Endodermal cell (in vitro differentiated cells): ENCODE measurements at regions not wholly inside any gene's neighbourhood (a gene's known extent, or its start where the extent isn't known, plus 50 kb on each side); places are given as distances from the start of the nearest gene placed in this dataset.

Source experiments
- DNase-seq: peaks from one replicate; pipeline ENCODE4 v3.0.0-alpha.2; 2017
- H3K27ac ChIP-seq: 2 replicates; pipeline ENCODE4 v1.5.1; 2013; ENCODE audit warnings: mild to moderate bottlenecking, low read depth, low read length, moderate library complexity
- H3K27me3 ChIP-seq: 2 replicates; pipeline ENCODE4 v1.6.1; 2013; ENCODE audit warnings: mild to moderate bottlenecking, low read length, moderate library complexity; ENCODE audit not compliant: insufficient read depth, control insufficient read depth, poor library complexity, severe bottlenecking
- H3K36me3 ChIP-seq: 2 replicates; pipeline ENCODE4 v1.7.0; 2013; ENCODE audit warnings: mild to moderate bottlenecking, low read length, moderate library complexity; ENCODE audit not compliant: control insufficient read depth, insufficient read depth
- H3K4me1 ChIP-seq: one replicate; pipeline ENCODE4 v1.7.0; 2013; ENCODE audit warnings: low read length; ENCODE audit not compliant: control insufficient read depth, insufficient read depth
- H3K4me3 ChIP-seq: 2 replicates; pipeline ENCODE4 v1.5.1; 2013; ENCODE audit warnings: mild to moderate bottlenecking, low read length, moderate library complexity
- H3K9ac ChIP-seq: 2 replicates; pipeline ENCODE4 v1.6.1; 2013; ENCODE audit warnings: mild to moderate bottlenecking, low read length, moderate library complexity; ENCODE audit not compliant: poor library complexity, severe bottlenecking; ENCODE audit errors: extremely low read depth
- H3K9me3 ChIP-seq: 2 replicates; pipeline ENCODE4 v1.6.1; 2013; ENCODE audit warnings: mild to moderate bottlenecking, low read length, moderate library complexity; ENCODE audit not compliant: control insufficient read depth
- H3K27ac Mint-ChIP-seq: 2 replicates; pipeline ENCODE4 v1.8.0; 2020; ENCODE audit warnings: mixed read lengths
- H3K27me3 Mint-ChIP-seq: 2 replicates; pipeline ENCODE4 v1.8.0; 2021; ENCODE audit warnings: mild to moderate bottlenecking, mixed read lengths; ENCODE audit not compliant: insufficient read depth
- H3K36me3 Mint-ChIP-seq: 2 replicates; pipeline ENCODE4 v1.8.0; 2020; ENCODE audit warnings: low read depth, mixed read lengths
- H3K4me1 Mint-ChIP-seq: 2 replicates; pipeline ENCODE4 v1.8.0; 2020; ENCODE audit warnings: mixed read lengths
- H3K4me3 Mint-ChIP-seq: 2 replicates; pipeline ENCODE4 v1.8.0; 2020; ENCODE audit warnings: mild to moderate bottlenecking, moderate library complexity, mixed read lengths
- H3K9me3 Mint-ChIP-seq: 2 replicates; pipeline ENCODE4 v1.8.0; 2020; ENCODE audit warnings: mild to moderate bottlenecking, mixed read lengths
- WGBS, 2 experiments: methylation state at CpG; one replicate each; pipeline versions ENCODE4 v1.1.5 to v1.1.7; 2013; ENCODE audit warnings: missing lambda C conversion rate in 2 of 2, mixed read lengths in 1 of 2; ENCODE audit not compliant: insufficient coverage in 1 of 2, insufficient read length in 1 of 2; 5-methylcytosine and 5-hydroxymethylcytosine counted together
- TF ChIP-seq, protein P1 (sequence below): fragments of 200-600 bp; sonication (generic); conservative IDR thresholded peaks from 2 replicates; pipeline ENCODE4 v1.5.0; 2021; ENCODE audit warnings: antibody characterized with exemption, mild to moderate bottlenecking

- no peaks in the 10 kb centered on the region for H3K27me3 ChIP-seq
- Mint-ChIP-seq H3K36me3 (peaks cover 3% of the 10 kb centered on the region), H3K27ac (no peak overlapping the region), H3K4me3 (no peak overlapping the region), H3K27me3 (peaks cover 6% of the 10 kb centered on the region), H3K4me1 (no peaks in the 10 kb centered on the region), H3K9me3 (peaks cover 69% of the 10 kb centered on the region)
- no peak overlapping the region for H3K27ac ChIP-seq
- DNase-seq, result no peak
- no peaks in the 10 kb centered on the region for H3K4me1 ChIP-seq
- TF ChIP-seq, protein P1, sequence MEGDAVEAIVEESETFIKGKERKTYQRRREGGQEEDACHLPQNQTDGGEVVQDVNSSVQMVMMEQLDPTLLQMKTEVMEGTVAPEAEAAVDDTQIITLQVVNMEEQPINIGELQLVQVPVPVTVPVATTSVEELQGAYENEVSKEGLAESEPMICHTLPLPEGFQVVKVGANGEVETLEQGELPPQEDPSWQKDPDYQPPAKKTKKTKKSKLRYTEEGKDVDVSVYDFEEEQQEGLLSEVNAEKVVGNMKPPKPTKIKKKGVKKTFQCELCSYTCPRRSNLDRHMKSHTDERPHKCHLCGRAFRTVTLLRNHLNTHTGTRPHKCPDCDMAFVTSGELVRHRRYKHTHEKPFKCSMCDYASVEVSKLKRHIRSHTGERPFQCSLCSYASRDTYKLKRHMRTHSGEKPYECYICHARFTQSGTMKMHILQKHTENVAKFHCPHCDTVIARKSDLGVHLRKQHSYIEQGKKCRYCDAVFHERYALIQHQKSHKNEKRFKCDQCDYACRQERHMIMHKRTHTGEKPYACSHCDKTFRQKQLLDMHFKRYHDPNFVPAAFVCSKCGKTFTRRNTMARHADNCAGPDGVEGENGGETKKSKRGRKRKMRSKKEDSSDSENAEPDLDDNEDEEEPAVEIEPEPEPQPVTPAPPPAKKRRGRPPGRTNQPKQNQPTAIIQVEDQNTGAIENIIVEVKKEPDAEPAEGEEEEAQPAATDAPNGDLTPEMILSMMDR, result no peak
- H3K9ac ChIP-seq, result no peak overlapping the region
- peaks cover 59% of the 10 kb centered on the region for H3K9me3 ChIP-seq
- no peak overlapping the region for H3K4me3 ChIP-seq
- no peaks in the 10 kb centered on the region for H3K36me3 ChIP-seq
Observed at GRCh38 chr12:56872366-56872765, 61.8 kb downstream of the SDR9C7 start.

DNA sequence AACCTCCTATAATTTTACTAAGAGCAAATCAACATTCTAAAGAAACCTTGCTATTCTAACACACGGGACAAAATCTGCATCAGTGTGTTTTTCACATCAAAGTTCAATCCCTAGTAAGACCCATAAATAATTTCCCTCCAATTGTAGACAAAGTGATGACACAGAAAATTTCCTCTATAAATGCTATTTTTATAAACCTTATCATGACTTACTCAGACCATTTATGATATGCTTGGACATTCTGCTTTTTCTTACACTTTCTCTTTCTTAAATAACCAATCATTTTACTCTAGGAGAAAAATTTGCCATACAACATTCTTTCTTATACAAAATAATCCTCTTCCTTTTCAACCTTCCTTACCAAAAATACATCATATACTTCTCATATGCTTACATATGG is 67.0 kb downstream of the SDR9C7 start:
- 38 to 52% methylated on average over 1 of the region's 1 CpG for WGBS, 2 experiments
- H3K4me3 Mint-ChIP-seq, result no peak overlapping the region
- DNase-seq, result no peak
- H3K27me3 Mint-ChIP-seq, result peaks cover 11% of the 10 kb centered on the region
- H3K4me3 ChIP-seq, result peak overlapping the region; percentile 43
- H3K9me3 Mint-ChIP-seq, result peaks cover 91% of the 10 kb centered on the region
- TF ChIP-seq, protein P1, result no peak
- H3K9me3 ChIP-seq, result peaks cover 73% of the 10 kb centered on the region
- H3K27me3 ChIP-seq, result no peaks in the 10 kb centered on the region
- peaks cover 2% of the 10 kb centered on the region for H3K36me3 Mint-ChIP-seq
- no peak overlapping the region for H3K27ac Mint-ChIP-seq
- H3K27ac ChIP-seq, result no peak overlapping the region
- H3K9ac ChIP-seq, result no peak overlapping the region
- no peaks in the 10 kb centered on the region for H3K36me3 ChIP-seq
- H3K4me1 Mint-ChIP-seq, result no peaks in the 10 kb centered on the region
- H3K4me1 ChIP-seq, result no peaks in the 10 kb centered on the region

GRCh38 chr12:56866493-56866892 is 67.7 kb downstream of the SDR9C7 start:
- TF ChIP-seq, protein P1, result no peak
- H3K4me3 Mint-ChIP-seq, result no peak overlapping the region
- H3K9me3 Mint-ChIP-seq, result peaks cover 88% of the 10 kb centered on the region
- H3K27me3 Mint-ChIP-seq, result peaks cover 7% of the 10 kb centered on the region
- no peaks in the 10 kb centered on the region for H3K27me3 ChIP-seq
- H3K9ac ChIP-seq, result no peak overlapping the region
- peak overlapping the region; percentile 43 for H3K4me3 ChIP-seq
- H3K4me1 Mint-ChIP-seq, result no peaks in the 10 kb centered on the region
- DNase-seq, result no peak
- H3K4me1 ChIP-seq, result no peaks in the 10 kb centered on the region
- H3K27ac Mint-ChIP-seq, result no peak overlapping the region
- H3K36me3 ChIP-seq, result no peaks in the 10 kb centered on the region
- H3K27ac ChIP-seq, result no peak overlapping the region
- H3K9me3 ChIP-seq, result peaks cover 77% of the 10 kb centered on the region
- peaks cover 2% of the 10 kb centered on the region for H3K36me3 Mint-ChIP-seq
- WGBS, 2 experiments, result 80% methylated on average over 1 of the region's 1 CpG; no CpG with 5 or more reads in 1 of the 2 experiments
